CD4-positive, CD25-positive, alpha-beta regulatory T cell (primary cell): ENCODE measurements at regions not wholly inside any gene's neighbourhood (a gene's known extent, or its start where the extent isn't known, plus 50 kb on each side); places are given as distances from the start of the nearest gene placed in this dataset.

Experiments used
- ATAC-seq, 2 donors: fragments of 150-1000 bp; cut with Tn5 transposase; one replicate each; pipeline ENCODE4 v1.10.0; 2021; ENCODE audit warnings: low read depth in 2 of 2, moderate number of reproducible peaks in 2 of 2, moderate library complexity in 1 of 2
- DNase-seq, 3 donors: peaks; one replicate each; pipeline versions ENCODE4 v3.0.0 to v3.0.0-alpha.2; 2012 to 2022; ENCODE audit warnings: mixed read lengths in 1 of 3
- H3K27ac ChIP-seq: one replicate; pipeline ENCODE4 v1.7.0; 2013; ENCODE audit warnings: mild to moderate bottlenecking, low read length; ENCODE audit not compliant: insufficient read depth, poor library complexity, severe bottlenecking
- H3K27me3 ChIP-seq: one replicate; pipeline ENCODE4 v1.7.0; 2013; ENCODE audit warnings: low read length; ENCODE audit not compliant: control insufficient read depth, insufficient read depth
- H3K36me3 ChIP-seq: one replicate; pipeline ENCODE4 v1.7.0; 2013; ENCODE audit warnings: mild to moderate bottlenecking, low read length, moderate library complexity; ENCODE audit not compliant: control insufficient read depth, insufficient read depth
- H3K4me1 ChIP-seq: 2 replicates; pipeline ENCODE4 v1.7.0; 2013; ENCODE audit warnings: mild to moderate bottlenecking, low read length; ENCODE audit not compliant: insufficient read depth, control insufficient read depth, poor library complexity, severe bottlenecking
- H3K4me3 ChIP-seq: one replicate; pipeline ENCODE4 v1.7.0; 2013; ENCODE audit warnings: low read depth, mild to moderate bottlenecking, low read length, moderate library complexity
- H3K9me3 ChIP-seq, 2 experiments: 1 replicate in 1 of 2; 2 replicates in 1 of 2; pipeline ENCODE4 v1.7.0; 2013; ENCODE audit warnings: low read length in 2 of 2, mild to moderate bottlenecking in 1 of 2, moderate library complexity in 1 of 2; ENCODE audit not compliant: control insufficient read depth in 2 of 2
- H3K27ac Mint-ChIP-seq, 3 donors: one replicate each; pipeline ENCODE4 v1.8.0; 2020 to 2022; ENCODE audit warnings: mild to moderate bottlenecking in 3 of 3, mixed read lengths in 3 of 3, moderate library complexity in 2 of 3
- H3K27me3 Mint-ChIP-seq: one replicate; pipeline ENCODE4 v1.8.0; 2022; ENCODE audit warnings: mild to moderate bottlenecking, mixed read lengths
- H3K36me3 Mint-ChIP-seq: one replicate; pipeline ENCODE4 v1.8.0; 2020; ENCODE audit warnings: mixed read lengths
- H3K4me1 Mint-ChIP-seq, 4 donors: one replicate each; pipeline ENCODE4 v1.8.0; 2020 to 2022; ENCODE audit warnings: mixed read lengths in 4 of 4, mild to moderate bottlenecking in 1 of 4
- H3K4me3 Mint-ChIP-seq, 4 donors: one replicate each; pipeline ENCODE4 v1.8.0; 2020 to 2022; ENCODE audit warnings: mild to moderate bottlenecking in 4 of 4, mixed read lengths in 4 of 4, moderate library complexity in 3 of 4
- H3K9me3 Mint-ChIP-seq, 7 donors: one replicate each; pipeline ENCODE4 v1.8.0; 2020 to 2022; ENCODE audit warnings: mixed read lengths in 7 of 7, mild to moderate bottlenecking in 3 of 7, moderate library complexity in 2 of 7

- H3K4me3 ChIP-seq: no peak overlapping the region
- DNase-seq (no peak), ATAC-seq (no peak)
- peaks cover 0 to 5% (median 0%) of the 10 kb centered on the region in 7 donors for H3K9me3 Mint-ChIP-seq
- no peaks in the 10 kb centered on the region for H3K27me3 Mint-ChIP-seq
- no peaks in the 10 kb centered on the region for H3K4me1 Mint-ChIP-seq
- H3K36me3 ChIP-seq: no peaks in the 10 kb centered on the region
- no peaks in the 10 kb centered on the region for H3K9me3 ChIP-seq
- no peaks in the 10 kb centered on the region for H3K27me3 ChIP-seq
- no peak overlapping the region for H3K4me3 Mint-ChIP-seq
- H3K36me3 Mint-ChIP-seq: no peaks in the 10 kb centered on the region
- no peaks in the 10 kb centered on the region for H3K4me1 ChIP-seq
- H3K27ac Mint-ChIP-seq: no peak overlapping the region
- no peak overlapping the region for H3K27ac ChIP-seq
Measured at GRCh38 chr10:29011516-29011915, 277.4 kb upstream of the LYZL1 start.

- ATAC-seq (no peak), DNase-seq (no peak)
- no peaks in the 10 kb centered on the region for H3K4me1 Mint-ChIP-seq
- H3K36me3 Mint-ChIP-seq: no peaks in the 10 kb centered on the region
- H3K4me3 Mint-ChIP-seq: no peak overlapping the region
- no peaks in the 10 kb centered on the region for H3K27me3 ChIP-seq
- H3K27me3 Mint-ChIP-seq: no peaks in the 10 kb centered on the region
- H3K27ac Mint-ChIP-seq: no peak overlapping the region
- H3K4me1 ChIP-seq: no peaks in the 10 kb centered on the region
- no peak overlapping the region for H3K27ac ChIP-seq
- no peaks in the 10 kb centered on the region for H3K36me3 ChIP-seq
- no peak overlapping the region for H3K4me3 ChIP-seq
- H3K9me3 Mint-ChIP-seq: peaks cover 0 to 5% (median 0%) of the 10 kb centered on the region in 7 donors
- no peaks in the 10 kb centered on the region for H3K9me3 ChIP-seq
Measured at GRCh38 chr10:29012926-29013554, 275.8 kb upstream of the LYZL1 start.

- no peaks in the 10 kb centered on the region for H3K27me3 ChIP-seq
- DNase-seq: no peak
- no peaks in the 10 kb centered on the region for H3K4me1 ChIP-seq
- no peak for ATAC-seq
- Mint-ChIP-seq H3K4me3 (no peak overlapping the region), H3K4me1 (no peaks in the 10 kb centered on the region), H3K9me3 (peaks cover 0 to 3% (median 0%) of the 10 kb centered on the region in 7 donors), H3K27me3 (no peaks in the 10 kb centered on the region), H3K27ac (no peak overlapping the region), H3K36me3 (no peaks in the 10 kb centered on the region)
- H3K36me3 ChIP-seq: no peaks in the 10 kb centered on the region
- no peak overlapping the region for H3K27ac ChIP-seq
- no peak overlapping the region for H3K4me3 ChIP-seq
- H3K9me3 ChIP-seq: no peaks in the 10 kb centered on the region
Measured at GRCh38 chr10:29021591-29021990, 267.3 kb upstream of the LYZL1 start.

GRCh38 chr10:29022513-29022912 is 266.4 kb upstream of the LYZL1 start:
- Histone ChIP-seq H3K4me1 (no peaks in the 10 kb centered on the region), H3K4me3 (no peak overlapping the region), H3K36me3 (no peaks in the 10 kb centered on the region), H3K27me3 (no peaks in the 10 kb centered on the region), H3K9me3 (no peaks in the 10 kb centered on the region), H3K27ac (no peak overlapping the region)
- Mint-ChIP-seq H3K27ac (no peak overlapping the region), H3K27me3 (no peaks in the 10 kb centered on the region), H3K4me1 (no peaks in the 10 kb centered on the region), H3K9me3 (peaks cover 0 to 3% (median 0%) of the 10 kb centered on the region in 7 donors), H3K4me3 (no peak overlapping the region), H3K36me3 (no peaks in the 10 kb centered on the region)
- ATAC-seq (no peak), DNase-seq (no peak)

GRCh38 chr10:29023678-29024077 is 265.2 kb upstream of the LYZL1 start:
- H3K27me3 ChIP-seq: no peaks in the 10 kb centered on the region
- H3K9me3 Mint-ChIP-seq: peaks cover 0 to 3% (median 0%) of the 10 kb centered on the region in 7 donors
- H3K4me3 Mint-ChIP-seq: no peak overlapping the region
- H3K27me3 Mint-ChIP-seq: no peaks in the 10 kb centered on the region
- no peaks in the 10 kb centered on the region for H3K4me1 ChIP-seq
- DNase-seq: no peak
- H3K36me3 ChIP-seq: no peaks in the 10 kb centered on the region
- ATAC-seq: no peak
- H3K27ac Mint-ChIP-seq: no peak overlapping the region
- no peak overlapping the region for H3K27ac ChIP-seq
- H3K4me3 ChIP-seq: no peak overlapping the region
- H3K9me3 ChIP-seq: no peaks in the 10 kb centered on the region
- no peaks in the 10 kb centered on the region for H3K4me1 Mint-ChIP-seq
- H3K36me3 Mint-ChIP-seq: no peaks in the 10 kb centered on the region

GRCh38 chr10:29026065-29026797 is 262.6 kb upstream of the LYZL1 start:
- Mint-ChIP-seq H3K36me3 (no peaks in the 10 kb centered on the region), H3K4me3 (no peak overlapping the region), H3K27ac (no peak overlapping the region), H3K9me3 (peaks cover 0 to 3% (median 0%) of the 10 kb centered on the region in 7 donors), H3K27me3 (no peaks in the 10 kb centered on the region), H3K4me1 (no peaks in the 10 kb centered on the region)
- no peaks in the 10 kb centered on the region for H3K4me1 ChIP-seq
- H3K36me3 ChIP-seq: no peaks in the 10 kb centered on the region
- no peaks in the 10 kb centered on the region for H3K9me3 ChIP-seq
- H3K27me3 ChIP-seq: no peaks in the 10 kb centered on the region
- ATAC-seq (no peak), DNase-seq (no peak)
- no peak overlapping the region for H3K4me3 ChIP-seq
- H3K27ac ChIP-seq: no peak overlapping the region

- no peak for DNase-seq
- ATAC-seq: no peak
- Mint-ChIP-seq H3K4me3 (no peak overlapping the region), H3K9me3 (peaks cover 0 to 3% (median 0%) of the 10 kb centered on the region in 7 donors), H3K36me3 (no peaks in the 10 kb centered on the region), H3K27ac (no peak overlapping the region), H3K4me1 (no peaks in the 10 kb centered on the region), H3K27me3 (no peaks in the 10 kb centered on the region)
- H3K27me3 ChIP-seq: no peaks in the 10 kb centered on the region
- H3K9me3 ChIP-seq: no peaks in the 10 kb centered on the region
- H3K4me1 ChIP-seq: no peaks in the 10 kb centered on the region
- H3K4me3 ChIP-seq: no peak overlapping the region
- H3K36me3 ChIP-seq: no peaks in the 10 kb centered on the region
- H3K27ac ChIP-seq: no peak overlapping the region
Measured at GRCh38 chr10:29026802-29027580, 261.9 kb upstream of the LYZL1 start.
